GM18508 (cell line): ENCODE measurements at regions not wholly inside any gene's neighbourhood (a gene's known extent, or its start where the extent isn't known, plus 50 kb on each side); places are given as distances from the start of the nearest gene placed in this dataset.

Experiments used
- ATAC-seq: cut with Tn5 transposase; IDR thresholded peaks from one replicate; pipeline ENCODE4 v1.9.1; 2021; ENCODE audit warnings: moderate number of reproducible peaks; ENCODE audit not compliant: insufficient read depth, unreplicated experiment

DNA sequence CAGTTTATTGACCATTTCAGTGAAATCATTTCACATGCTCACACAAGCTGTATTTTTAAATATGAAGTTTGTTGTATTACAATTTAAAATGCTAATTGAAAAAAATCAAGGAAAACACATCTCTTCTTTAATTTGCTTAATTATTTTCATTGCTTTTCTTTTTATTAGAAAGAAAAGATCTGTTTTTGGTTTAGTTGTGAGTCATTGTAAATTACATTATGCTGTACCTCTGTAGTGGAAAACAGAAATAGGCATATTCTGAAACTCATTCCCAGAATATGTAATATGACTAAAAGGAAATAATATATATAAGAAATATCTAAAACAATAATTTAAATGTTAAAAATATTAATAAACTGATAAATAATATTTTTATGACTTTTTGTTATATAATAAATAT lies 161.9 kb downstream of the HGF start:
- no peak for ATAC-seq

- no peak for ATAC-seq
Measured at GRCh38 chr7:81606078-81606863, 163.6 kb downstream of the HGF start.

GRCh38 chr7:81605493-81605892 lies 164.4 kb downstream of the HGF start:
- no peak for ATAC-seq

GRCh38 chr7:81604808-81605174 lies 165.1 kb downstream of the HGF start:
- ATAC-seq, result no peak

DNA sequence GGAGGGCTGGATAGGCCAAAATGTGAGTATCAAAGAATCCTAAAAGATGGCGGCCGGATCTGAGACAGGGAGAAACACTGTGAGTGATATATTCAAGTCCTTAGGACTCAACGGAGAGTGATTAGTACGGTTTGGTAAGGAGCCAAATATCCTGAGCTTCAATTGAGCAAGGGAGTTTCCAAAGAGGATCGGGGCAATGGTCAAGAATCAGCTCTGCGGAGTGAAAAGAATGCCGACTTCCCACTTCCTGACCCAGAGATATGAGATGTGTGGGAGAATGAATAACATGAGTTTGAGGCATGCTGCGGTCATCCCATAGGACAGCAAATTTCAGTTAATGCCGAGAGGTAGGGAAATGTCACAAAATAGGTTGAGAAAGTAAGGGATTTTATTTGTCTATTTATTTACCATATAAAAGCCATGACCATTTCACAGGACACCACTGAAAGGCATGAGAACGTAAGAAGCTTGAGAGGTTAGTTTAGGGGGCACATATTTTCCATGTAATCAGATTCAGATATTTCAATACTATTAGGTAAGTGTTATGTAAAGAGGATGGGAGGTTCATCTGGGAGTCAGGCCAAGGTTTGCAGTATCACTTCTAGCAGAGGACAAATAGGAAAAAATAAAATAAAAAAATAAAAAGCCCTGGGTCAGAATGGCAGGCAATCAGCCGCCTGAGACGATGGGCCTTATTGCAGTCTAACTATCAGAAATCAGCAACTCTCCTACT lies 165.6 kb downstream of the HGF start:
- no peak for ATAC-seq

GRCh38 chr7:81600608-81601007 lies 169.2 kb downstream of the HGF start:
- no peak for ATAC-seq

GRCh38 chr7:81598951-81599350 lies 170.9 kb downstream of the HGF start:
- no peak for ATAC-seq

- no peak for ATAC-seq
Measured at GRCh38 chr7:81594767-81595166, 175.1 kb downstream of the HGF start.

GRCh38 chr7:81590131-81590530 lies 179.7 kb downstream of the HGF start:
- ATAC-seq, result no peak

DNA sequence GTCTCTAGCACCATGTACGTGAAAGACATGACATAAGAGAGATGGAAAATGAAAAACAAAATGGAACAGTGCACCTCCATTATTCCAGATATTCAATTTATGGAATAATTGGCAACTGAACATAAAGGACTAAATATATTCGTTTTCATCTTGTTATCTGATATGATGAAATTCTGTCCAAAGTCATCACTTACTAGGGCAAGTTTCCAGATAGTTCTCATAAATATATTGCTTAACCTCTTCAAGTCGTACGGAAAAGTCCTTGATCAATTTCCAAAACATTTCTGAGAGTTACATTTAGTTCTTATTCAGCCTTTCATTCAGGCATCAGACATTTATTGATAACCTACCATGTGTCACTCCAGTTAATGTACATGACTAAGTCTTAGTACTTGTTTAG lies 185.2 kb downstream of the HGF start:
- no peak for ATAC-seq

DNA sequence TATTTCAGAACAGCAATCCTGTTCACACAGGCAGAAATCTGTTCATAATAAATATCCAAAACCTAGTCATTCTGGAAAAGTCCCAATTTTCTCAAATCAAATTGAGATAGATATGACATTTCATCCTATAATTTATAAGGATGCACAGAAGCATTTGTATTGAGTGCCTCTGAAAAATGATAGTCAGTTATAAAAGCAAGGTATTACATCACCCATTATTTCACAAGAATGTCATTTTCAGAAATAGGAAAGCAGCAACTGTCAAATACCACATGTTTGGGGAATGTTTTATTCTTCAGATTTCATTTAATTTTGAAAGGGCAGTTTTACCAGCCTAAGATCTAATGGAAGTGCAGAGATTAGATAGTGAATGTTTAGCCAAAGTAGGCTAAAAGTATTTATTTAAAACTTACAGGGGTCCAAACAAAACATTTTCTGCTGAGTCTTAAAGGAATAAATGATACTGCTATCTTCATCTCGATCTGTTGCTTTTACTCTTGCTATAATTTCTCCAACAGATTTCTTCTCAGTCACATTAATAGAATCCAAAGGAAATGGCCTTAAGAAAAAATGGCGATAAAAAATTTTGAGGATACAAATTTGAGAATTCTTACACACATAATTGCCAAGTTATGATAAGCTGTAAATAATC lies 185.8 kb downstream of the HGF start:
- no peak for ATAC-seq

DNA sequence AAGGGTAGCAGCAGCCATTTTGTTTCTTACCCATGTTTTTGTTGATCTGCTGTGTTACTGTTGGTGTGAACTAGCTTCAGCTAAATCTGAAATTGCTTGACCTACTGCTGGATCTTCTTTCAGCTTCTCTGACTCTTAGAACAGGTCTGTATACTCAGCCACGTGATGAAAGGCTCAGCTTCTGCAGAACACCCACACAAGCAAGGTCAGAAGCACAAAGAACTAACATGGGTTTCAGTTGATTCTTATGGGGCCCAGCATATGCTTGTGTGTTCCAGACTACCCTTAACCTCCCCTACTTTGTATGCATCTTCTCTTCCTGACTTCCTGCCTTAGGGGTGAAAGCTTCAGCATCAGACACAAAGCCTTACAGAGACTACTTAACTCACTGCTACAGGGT lies 186.8 kb downstream of the HGF start:
- ATAC-seq, result no peak

DNA sequence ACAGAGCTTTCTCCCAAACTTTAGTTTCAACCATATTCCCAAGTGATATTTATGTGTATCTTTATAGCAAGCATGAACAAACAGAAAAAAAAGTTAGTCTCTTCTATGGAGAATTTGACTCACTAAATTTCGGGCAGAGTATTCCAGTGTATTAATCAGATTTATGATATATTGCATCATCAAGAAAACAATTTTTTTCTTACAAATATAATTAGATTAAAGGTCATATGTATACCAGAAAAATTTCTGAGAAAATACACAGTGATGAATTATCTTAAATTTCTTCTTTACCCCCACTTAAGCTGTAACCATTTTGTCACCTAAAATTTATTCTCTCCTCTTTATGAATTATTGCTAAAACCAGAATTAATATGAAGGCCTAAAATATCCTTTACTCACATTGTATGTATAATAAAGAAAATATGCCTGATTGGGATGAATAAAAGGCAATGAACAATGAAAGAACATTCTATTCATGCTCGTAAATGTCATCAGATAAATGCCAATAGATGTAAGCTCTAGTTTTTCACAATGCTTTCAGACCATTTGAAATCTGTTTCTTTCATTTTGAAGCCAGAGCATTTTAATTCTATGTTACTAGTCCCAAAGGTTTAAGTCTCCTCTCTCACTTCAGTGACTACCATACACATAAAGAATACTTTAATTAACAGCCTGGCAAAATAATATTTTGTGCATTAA lies 192.1 kb downstream of the HGF start:
- no peak for ATAC-seq

DNA sequence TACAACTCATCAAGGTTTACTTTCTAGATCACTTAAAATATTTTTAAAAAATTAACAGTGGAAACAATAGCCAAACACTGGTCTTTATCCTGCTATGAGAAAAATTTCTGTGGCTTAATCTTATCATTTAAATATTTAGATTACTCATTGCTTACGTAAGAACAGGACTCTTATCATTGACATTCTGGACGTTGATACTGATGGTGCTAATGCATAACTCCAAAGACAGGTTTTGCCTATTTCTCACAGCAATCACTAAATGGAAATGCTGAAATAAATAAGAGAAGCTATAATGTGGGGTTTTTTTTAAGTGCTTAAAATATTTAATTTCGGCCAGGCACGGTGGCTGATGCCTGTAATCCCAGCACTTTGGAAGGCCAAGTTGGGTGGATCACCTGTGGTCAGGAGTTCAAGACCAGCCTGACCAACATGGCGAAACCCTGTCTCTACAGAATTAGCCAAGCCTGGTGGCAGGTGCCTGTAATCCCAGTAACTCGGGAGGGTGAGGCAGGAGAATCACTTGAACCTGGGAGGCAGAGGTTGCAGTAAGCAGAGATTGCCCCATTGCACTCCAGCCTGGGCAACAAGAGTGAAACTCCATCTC lies 195.0 kb downstream of the HGF start:
- ATAC-seq, result no peak

- ATAC-seq, result no peak
Measured at GRCh38 chr7:81573932-81574331, 195.9 kb downstream of the HGF start.

DNA sequence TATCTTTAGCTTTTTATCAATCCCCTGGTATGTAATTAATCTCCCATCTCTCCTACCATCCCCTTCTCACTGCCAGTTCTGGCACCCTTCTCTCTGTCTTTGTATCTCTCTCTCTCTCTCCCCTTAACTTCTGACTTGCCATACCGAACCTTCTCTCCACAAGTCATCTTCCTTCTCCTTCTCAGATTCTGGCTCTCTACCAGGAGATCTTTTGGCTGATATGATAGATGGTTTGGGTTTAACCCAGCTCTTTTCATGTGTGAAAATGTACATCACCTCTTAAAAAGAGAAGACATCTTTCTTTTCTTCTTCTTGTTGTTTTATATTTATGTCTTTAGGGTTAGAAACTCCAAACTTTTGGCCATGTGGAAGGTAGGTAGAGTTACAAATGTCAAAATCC lies 196.7 kb downstream of the HGF start:
- ATAC-seq, result no peak

- ATAC-seq, result no peak
Measured at GRCh38 chr7:81562581-81562980, 207.3 kb downstream of the HGF start.

- ATAC-seq, result no peak
Measured at GRCh38 chr7:81560708-81561107, 209.1 kb downstream of the HGF start.

DNA sequence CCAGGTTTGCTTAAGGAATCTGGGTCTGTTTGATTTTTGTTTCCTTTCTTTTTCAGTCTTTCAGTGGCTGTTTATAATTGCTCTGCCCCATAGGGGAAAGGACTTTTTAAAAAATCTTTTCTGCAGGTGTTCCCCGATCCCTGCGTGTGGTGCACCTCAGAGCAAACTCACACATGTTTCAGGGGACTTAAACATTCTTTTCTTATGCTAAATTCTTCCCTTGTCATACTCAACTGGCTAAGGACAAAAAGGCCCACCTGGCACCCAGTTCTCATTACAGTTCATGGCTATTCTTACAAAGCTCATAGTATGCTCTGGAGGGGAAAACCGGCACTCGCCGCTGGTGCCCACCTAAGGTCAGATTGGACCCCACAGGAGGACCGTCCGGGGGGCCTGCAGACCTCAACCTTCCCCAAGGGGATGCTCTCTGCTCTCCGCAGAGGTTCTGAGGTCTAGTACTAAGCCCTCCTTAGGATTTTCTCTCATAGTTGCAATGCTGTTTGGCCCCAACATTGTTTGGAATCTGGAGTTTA lies 220.3 kb downstream of the HGF start:
- no peak for ATAC-seq

GRCh38 chr7:81534996-81535395 lies 234.9 kb downstream of the HGF start:
- no peak for ATAC-seq
